OCI-LY7 (cell line): ENCODE measurements at regions not wholly inside any gene's neighbourhood (a gene's known extent, or its start where the extent isn't known, plus 50 kb on each side); places are given as distances from the start of the nearest gene placed in this dataset.

Experiments
- CTCF ChIP-seq: fragments of 200-600 bp; sonication (generic); conservative IDR thresholded peaks from 2 replicates; pipeline ENCODE4 v1.5.1; 2014; ENCODE audit warnings: mild to moderate bottlenecking, antibody characterized with exemption, low read length, moderate library complexity, mixed read lengths
- EZH2phosphoT487 ChIP-seq: fragments of 200-600 bp; sonication (generic); IDR thresholded peaks from 2 replicates; pipeline ENCODE4 v1.6.1; 2018; ENCODE audit warnings: low read depth, borderline replicate concordance, mild to moderate bottlenecking, mixed run types, antibody characterized with exemption, low read length, moderate library complexity, mixed read lengths

- no peak for TF ChIP-seq EZH2phosphoT487
- TF ChIP-seq CTCF, result no peak
Observed at GRCh38 chr10:64038107-64038506, 516.9 kb downstream of the REEP3 start.
